ENCODE measurements at regions not wholly inside any gene's neighbourhood (a gene's known extent, or its start where the extent isn't known, plus 50 kb on each side); places are given as distances from the start of the nearest gene placed in this dataset.

DNA sequence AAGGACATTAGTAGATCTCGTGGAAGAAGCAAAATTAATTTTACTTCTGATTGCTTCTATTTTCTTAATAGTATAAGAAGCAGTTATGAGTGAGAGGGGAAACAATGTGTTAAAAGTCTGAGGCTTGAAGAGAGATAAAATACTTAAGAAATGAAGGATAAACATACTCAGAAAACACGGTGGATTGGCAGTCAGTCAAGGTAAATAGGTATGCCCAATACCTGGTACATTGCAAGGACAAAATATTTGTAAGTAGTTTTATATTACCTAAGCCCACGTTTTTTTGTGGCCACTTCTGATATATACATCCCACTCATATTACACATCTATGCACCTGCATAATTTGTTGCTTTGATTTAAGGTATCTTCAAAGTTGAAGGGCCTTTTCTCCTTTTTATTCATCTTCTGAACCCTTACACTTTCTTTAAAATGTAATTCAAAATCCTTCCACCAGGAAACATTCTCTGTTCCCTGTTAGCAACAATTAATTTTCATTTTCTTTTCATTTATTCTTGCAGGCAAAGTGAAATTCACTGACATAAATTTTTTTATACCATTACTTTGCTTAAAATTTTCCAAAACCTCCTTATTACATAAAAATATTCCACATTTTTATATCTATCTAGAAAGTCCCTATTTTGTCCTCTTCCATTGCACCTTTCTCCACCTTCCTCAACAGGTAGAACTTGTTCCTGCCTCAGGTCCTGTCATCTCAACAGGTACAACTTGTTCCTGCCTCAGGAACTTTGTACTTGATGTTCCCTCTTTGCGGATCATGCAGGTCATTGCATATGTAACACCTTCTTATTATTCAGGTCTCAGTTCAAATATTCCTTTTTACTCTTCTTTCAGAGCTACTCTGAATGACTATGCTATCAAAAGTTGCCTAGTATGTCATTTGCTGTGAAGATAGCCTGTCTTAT is 755.7 kb upstream of the ALCAM start:
- DNase-seq, result no peak

DNA sequence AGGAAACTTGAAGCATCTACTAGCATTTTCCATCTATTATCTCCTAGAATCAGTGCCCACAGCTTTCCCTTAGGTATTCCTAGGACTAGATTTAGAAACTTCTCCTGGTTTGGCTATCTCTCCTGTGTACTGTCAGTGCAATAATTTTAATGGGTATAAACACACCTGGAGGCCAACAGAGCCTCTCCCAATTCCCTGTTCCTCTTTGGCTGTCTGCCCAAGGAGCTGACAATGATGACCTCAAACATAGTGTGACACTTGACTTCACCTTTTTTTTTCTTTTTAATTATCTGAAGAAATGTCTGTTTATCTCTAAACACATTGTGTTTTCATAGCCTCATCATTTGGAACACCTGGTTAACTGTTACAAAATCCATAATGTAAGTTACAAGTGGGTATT is 754.5 kb upstream of the ALCAM start:
- DNase-seq, result peak; percentile 12

DNA sequence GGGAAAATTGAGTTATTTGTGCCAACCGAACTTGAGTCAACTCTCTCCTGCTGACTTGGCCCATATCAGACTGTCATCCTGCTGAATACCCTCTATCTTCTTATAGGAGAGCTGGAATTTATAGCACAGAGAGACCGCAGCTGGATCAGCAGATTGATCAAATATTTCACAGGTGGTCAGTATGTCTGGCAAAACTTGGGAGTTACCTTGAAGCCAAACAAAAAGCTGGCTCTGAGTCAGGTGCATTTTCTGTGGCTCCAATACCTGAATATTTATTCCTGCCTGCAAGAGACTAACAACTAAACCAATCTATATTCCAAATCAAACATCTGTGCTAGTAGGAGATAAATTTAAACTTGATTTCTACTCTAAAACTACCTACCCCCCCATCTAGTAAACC is 752.1 kb upstream of the ALCAM start:
- peak; percentile 83 for DNase-seq

DNA sequence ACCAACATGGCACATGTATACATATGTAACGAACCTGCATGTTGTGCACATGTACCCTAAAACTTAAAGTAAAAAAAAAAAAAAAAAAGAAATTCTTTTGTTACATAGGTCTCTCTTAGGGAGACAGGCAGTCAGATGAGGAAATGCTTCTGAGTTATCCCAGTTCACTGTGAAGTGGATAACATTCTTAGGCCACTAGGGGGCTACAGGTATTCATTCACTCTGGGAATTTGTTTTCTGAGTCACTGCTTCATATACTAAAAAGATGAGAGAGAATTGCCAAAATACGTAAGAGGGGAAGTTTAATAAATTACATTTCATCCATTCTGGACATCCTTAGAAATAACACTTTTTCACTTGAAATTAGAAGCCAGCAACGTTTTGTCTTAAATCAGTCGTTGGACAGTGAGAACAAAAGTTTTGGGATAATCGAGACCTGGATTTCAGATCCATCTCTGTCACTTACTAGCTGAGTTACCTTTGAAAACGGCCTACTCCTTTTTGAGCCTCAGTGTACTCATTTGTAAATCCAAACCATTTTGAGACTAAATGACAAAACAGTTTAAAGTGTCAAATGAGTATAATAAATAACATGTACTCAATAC is 738.4 kb upstream of the ALCAM start:
- peak; percentile 22 for DNase-seq

DNA sequence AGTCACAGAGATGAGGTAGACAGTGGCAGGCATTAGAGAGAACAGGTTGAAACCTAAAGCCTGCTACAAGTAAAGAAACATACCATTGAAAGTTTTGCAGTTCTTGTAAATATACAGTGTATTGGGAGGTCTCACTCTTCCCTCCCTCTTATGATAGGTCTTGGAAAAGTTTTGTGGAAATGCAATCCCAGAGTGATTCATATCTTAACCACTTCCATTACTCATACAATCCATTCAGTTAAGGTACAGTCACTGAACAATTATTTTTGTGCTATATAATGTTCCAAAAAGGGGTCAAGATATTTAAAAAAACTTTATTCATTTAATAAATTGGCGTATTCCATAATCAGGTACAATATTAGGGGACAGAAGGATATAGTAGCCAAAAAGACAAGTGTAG is 737.7 kb upstream of the ALCAM start:
- no peak for DNase-seq

DNA sequence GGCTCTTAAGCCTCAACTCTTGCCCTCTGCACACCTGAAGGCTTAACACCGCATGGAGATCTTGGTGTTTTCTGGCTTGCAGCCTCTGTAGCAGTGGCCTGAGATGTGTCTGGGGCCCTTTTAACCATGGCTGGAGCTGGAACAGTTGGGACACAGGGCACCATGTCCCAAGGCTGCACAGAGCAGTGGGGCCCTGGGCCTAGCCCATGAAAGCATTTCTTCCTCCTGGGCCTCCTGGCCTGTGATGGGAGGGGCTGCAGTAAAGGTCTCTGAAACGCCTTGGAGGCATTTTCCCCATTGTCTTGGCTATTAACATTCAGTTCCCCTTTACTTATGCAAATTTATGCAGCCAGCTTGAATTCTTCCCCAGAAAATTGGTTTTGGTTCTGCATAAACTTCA is 735.5 kb upstream of the ALCAM start:
- DNase-seq, result no peak

DNA sequence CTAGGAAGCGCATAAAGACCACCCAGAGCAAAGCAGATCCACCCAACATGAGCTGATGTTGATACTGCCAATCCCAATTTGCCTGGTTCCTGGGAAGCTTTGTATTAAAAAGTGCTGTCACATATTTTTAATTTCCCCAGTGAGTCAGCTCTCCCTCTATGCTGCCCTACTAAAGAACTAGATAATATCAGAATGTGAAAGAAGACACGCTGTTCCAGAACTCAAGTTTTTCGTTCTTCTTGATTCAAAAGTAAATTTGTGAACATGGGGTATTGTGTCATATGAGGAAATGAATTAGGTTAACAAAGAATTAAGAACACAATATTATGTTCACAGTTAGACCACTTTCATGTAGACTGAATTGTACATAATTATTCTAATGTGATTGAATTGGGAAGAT is 734.2 kb upstream of the ALCAM start:
- DNase-seq, result no peak

DNA sequence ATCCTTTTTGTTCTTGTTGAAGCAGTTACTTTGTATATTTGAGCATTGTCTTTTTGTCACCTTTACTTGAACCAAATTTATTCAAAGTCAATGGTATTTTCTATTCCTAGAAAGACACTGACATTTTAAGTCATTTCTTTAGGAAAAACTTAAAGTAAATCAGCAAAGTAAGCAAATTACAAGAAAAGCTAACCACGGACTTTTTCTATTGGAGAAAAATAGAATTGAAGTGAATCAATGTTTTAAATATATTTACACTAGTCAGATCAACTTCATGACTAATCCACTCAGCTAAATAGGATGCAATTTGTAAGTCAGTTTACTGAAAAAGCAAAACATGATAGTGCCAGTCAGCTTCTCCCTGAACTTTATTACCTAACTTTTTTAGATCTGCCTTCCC is 733.8 kb upstream of the ALCAM start:
- no peak for DNase-seq

DNA sequence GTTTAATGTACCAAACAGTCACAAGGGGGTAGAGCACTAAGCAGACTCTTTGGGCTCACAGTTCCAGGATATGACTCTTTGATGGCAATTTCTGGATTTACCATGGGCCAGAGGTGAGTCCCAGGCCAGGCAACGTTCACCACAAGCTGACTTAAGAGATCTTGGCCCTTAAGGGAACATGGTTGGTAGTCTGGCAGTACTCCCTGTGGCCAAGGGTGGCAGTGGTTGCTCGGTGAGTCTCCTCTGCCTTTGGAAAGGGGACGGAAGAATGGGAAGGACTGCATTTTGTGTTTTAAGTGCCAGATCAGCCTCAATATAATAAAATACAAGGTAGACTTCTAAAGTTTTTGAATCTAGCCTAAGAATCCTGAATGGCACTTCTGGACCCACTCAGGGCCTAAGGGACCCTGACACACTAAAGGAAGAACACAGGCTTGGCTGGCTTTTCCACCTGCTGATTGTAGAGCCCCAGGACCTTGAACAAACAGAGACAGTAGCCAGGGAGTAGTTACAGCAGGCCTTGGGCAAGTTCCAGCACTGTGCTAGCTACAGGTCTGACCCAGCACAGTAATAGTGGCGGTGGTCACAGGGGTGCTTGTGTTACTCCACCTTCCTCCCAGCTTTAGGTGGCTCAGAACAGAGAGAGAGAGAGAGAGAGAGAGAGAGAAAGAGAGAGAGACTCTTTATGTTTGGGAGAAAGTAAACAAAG is 730.7 kb upstream of the ALCAM start:
- DNase-seq, result no peak

DNA sequence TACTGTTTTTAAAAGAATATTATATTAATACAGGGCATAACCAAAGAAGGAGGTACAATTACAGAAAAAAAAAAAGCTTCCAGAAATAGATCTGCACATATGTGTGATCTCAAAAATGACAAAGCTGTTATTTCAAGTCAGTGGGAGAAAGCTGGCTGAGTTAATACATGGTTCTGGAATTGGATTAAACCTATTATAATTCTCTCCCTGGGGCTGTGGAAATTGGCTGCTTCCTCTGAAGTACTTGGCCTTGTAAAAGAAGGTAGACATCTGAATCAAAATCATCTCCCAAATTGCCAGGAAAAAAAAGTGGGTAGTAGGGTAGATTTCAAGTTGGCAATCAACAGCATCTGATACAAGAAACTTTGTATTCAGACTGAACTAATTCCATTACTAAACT is 723.9 kb upstream of the ALCAM start:
- peak; percentile 52 for DNase-seq

DNA sequence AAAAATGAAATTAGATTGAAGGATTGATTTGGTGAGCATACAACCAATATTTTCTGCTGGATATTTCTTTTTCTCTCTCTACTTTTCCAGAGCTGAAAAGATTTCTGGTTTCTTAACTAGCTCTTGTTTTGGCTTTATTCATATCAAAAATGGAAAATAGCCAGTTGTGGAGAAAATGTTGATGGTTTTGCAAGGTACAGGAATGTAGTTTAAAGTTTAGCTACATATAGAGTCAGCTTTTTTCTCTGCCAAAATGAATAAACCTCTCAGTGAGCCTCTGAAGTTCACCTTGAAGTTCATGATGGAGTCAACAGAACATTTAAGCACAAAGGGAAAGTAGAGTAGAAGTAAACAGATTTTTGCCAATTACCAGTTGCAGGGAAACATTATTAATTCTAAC is 720.5 kb upstream of the ALCAM start:
- DNase-seq, result peak; percentile 12

DNA sequence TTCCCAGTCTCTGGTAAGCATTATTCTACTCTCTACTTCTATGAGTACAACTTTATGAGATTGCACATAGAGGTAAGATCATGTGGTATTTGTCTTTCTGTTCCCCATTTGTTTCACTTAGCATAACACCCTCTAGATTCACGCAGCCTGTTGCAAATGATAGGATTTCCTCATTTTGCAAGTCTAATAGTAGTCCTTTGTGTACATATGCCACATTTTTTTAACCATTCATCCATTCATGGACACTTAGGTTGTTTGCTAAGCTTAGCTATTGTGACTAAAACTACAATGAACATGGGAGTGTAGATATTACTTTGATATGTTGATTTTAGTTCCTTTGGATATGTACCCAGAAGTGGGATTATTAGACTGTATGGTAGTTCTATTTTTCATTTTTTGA is 717.9 kb upstream of the ALCAM start:
- no peak for DNase-seq

DNA sequence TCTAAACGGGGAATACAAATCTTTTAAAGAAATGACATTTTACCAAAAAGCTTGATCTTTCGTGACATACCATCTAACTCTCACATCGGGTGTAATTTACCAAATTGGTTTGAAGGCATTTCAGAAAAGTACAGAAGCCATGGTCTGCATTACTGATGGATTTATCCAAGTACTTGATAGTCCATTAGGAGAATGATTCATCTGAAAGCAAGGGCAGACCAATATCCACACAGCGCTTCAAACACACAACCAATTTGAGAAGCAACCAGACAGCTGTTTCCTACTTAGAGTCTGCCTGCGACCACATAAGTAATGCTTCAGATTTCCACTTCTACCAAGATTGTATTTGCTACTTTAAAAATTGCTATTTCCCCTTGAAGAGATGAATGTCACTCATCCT is 697.6 kb upstream of the ALCAM start:
- DNase-seq, result peak; percentile 21

DNA sequence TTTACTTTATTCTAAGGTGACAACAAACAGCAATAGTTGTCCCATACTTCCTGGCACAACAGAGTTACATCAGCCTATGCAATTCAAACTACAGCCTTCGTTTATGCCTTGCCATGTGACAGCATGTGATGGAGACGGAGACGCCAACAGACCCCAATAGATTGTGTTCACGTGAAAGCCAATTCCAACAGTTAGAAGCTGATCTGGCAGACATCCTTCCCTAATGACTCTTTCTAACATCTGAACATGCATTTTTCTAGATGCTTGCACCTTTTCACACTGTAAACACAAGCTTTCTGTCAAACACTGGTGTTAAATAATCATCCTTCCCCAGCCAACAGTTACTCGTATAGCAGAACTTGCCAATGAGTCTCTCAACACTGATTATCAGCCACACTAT is 694.4 kb upstream of the ALCAM start:
- no peak for DNase-seq

DNA sequence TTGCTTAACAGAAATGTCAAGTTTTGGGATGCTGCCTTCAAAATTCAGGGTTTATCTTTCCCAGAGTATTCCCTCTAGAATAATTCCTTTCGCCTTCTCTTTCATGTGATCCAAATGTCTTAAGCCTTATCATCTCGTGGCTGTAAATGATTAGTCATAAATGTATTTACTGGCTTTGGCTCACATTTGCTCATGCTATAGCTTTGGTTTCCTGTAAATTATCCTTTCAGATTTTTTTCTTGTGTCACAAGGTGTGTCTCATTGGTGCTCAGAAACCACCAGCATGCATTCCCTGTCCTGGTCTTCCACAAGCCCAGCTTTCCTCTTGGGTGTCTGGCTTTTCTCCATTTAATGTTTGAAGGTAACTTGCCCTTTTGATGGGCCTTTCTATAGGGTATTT is 692.7 kb upstream of the ALCAM start:
- no peak for DNase-seq

DNA sequence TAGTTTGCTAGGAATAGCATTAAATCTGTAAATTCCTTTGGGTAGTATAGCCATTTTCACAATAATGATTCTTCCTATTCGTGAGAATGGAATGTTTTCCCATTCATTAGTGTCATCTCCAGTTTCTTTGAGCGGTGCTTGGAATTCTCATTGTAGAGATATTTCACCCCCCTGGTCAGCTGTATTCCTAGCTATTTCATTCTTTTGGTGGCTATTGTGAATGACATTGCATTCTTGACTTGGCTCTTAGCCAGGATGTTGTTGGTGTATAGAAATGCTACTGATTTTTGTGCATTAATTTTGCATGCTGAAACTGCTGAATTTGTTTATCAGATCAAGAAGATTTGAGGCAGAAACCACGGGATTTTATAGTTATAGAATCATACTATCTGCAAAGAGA is 690.5 kb upstream of the ALCAM start:
- DNase-seq, result no peak

DNA sequence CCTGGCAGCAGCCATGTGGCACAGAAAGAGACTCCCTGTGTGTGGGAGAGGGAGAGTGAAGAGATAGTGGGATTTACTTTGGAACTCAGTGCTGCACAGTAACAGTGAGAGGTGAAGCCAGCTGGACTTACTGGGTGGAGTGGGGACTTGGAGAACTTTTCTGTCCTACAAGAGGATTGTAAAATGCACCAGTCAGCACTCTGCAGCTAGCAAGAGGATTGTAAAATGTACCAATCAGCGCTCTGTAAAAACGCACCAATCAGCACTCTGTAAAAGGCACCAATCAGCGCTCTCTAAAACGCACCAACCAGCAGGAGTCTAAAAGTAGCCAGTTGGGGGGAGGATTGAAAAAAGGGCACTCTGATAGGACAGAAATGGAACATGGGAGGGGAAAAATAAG is 688.8 kb upstream of the ALCAM start:
- no peak for DNase-seq

DNA sequence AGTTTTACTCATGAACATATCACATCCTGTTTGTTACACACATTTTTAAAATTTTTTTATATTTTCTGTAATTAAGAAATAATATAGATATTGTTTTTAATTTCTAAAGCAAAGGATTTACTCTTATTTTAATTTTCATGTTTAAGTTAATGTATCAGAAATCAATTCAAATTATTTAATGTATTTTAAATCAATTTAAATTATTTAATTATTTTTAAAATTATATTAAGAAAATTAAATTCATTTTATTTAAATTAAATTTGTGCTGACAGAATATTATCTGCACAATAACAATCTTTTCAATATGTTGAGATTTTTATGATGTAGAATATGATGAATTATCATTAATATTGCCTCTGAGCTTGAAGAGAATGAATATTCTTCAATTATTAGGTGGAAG is 681.2 kb upstream of the ALCAM start:
- DNase-seq, result no peak

DNA sequence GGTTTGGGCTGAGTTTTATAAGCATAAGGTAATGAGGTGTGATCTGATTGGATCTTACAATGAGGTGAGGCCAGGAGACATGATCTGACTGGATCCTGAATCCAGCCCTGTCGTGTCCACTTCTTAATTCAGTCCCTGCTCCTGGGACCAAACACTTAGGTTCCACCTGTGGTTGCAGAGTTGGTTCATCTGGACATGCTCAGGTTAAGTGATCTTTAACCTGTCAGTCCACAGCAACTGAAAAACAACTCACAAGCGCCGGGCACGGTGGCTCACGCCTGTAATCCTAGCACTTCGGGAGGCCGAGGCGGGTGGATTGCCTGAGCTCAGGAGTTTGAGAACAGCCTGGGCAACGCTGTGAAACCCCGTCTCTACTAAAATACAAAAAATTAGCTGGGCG is 679.3 kb upstream of the ALCAM start:
- no peak for DNase-seq

DNA sequence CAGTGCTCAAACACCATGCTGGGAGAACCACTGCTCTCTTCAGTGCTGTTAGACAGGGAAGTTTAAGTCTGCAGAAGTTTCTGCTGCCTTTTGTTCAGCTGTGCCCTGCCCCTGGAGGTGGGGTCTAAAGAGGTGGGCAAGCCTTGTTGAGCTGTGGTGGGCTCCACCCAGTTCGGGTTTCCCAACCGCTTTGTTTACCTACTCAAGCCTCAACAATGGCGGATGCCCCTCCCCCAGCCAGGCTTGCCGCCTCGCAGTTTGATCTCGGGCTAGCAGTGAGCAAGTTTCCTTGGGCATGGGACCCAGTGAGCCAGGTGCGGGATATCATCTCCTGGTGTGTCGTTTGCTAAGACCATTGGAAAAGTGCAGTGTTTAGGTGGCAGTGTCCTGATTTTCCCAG is 670.2 kb upstream of the ALCAM start:
- no peak for DNase-seq

DNA sequence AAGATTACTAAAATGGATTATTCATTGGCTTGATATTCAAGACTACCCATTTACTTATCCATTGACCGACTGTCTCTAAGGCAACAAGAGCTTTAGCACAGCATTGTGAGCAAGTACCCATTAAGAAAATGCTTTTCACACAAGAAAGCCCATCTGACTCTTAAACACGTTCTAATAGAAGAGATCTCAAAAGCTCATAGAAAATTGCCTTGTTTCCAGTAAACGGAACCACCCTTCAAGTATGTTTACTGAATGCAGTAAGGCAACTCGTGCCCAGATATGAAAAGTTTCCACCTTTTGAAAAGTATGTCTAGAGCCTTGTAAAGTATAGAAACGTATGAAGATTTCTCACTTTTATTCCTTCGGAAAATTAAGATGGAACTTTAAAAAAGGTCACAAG is 655.3 kb upstream of the ALCAM start:
- no peak for DNase-seq

DNA sequence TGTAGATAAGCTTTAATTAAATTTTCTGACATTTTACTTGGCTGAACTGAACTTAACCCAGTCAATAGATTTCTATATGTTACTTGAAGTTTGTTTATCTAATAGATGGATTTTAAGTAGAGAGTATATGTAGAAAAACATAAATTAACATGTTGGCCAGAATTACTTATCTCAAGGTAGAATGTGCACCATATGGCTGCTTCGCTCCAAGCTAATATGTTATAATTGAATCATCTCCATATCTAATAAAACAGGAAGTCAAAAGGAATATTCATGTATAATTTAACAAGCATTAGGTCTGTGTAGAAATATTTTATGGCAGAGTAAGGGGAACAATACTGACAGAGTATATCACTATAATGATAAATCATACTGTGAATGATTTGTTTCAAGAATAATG is 650.7 kb upstream of the ALCAM start:
- DNase-seq, result no peak

DNA sequence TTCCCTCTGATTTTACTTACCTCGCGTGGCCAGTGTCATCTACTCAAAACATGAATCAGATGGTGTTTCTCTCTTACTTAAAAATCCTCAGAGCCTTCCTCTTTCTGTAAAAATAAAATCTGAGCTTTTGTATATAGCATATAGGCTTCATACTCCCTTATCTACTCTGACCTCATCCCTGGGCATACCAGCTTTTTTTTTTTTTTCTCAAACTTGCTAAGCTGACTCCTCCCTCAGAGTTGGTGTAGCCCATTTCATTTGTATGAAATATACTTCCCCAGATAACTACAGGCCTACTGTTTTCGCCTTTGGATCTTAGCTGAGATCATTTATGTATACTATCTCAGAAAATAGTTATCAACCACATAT is 648.9 kb upstream of the ALCAM start:
- peak; percentile 3 for DNase-seq

DNA sequence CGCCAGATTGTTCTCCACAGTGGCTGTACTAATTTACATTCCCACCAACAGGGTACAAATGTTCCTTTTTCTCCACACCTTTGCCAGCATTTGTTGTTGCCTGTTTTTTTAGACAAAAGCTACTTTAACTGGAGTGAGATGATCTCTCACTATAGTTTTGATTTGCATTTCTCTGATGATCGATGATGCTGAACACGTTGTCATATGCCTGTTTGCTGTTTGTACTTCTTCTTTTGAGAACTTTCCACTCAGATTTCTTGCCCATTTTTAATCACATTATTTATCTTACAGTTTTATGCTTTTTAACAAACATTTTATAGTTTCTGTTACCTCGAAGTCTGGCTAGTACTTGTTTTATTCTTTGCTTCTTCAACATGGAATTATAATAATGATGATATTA is 643.7 kb upstream of the ALCAM start:
- DNase-seq, result no peak

All from NCI-H146 (cell line).